Inflammatory macrophage treated with lipopolysaccharide for 1 hour (primary cell): ENCODE measurements at regions not wholly inside any gene's neighbourhood (a gene's known extent, or its start where the extent isn't known, plus 50 kb on each side); places are given as distances from the start of the nearest gene placed in this dataset.

ENCODE experiments used
- DNase-seq, 2 donors: peaks; one replicate each; pipeline ENCODE4 v3.0.0-alpha.2; 2020 to 2022

GRCh38 chr4:79535516-79535915 is 127.5 kb upstream of the GK2 start:
- no peak for DNase-seq

DNA sequence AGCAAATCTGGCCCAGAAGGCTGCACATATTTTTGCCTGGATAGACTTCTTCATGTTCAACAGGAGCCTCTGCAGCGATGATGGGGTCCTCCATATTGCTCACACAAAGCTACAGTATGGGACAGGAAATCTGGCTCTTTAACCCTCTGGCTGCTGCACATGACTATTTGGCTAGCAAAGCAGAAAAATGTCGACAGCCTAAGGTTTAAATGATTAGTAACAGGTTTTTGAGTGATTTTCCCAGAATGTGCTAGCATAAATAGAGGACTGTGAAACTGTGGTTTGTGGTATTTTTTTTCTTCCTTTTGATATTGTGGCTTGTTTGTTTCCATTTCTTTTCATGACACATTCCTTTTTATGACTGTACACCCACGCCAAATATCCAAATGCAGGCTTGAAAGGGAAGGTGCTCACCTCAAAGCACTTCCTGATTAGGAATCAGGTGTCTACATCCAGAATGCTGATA is 120.2 kb upstream of the GK2 start:
- DNase-seq = no peak

DNA sequence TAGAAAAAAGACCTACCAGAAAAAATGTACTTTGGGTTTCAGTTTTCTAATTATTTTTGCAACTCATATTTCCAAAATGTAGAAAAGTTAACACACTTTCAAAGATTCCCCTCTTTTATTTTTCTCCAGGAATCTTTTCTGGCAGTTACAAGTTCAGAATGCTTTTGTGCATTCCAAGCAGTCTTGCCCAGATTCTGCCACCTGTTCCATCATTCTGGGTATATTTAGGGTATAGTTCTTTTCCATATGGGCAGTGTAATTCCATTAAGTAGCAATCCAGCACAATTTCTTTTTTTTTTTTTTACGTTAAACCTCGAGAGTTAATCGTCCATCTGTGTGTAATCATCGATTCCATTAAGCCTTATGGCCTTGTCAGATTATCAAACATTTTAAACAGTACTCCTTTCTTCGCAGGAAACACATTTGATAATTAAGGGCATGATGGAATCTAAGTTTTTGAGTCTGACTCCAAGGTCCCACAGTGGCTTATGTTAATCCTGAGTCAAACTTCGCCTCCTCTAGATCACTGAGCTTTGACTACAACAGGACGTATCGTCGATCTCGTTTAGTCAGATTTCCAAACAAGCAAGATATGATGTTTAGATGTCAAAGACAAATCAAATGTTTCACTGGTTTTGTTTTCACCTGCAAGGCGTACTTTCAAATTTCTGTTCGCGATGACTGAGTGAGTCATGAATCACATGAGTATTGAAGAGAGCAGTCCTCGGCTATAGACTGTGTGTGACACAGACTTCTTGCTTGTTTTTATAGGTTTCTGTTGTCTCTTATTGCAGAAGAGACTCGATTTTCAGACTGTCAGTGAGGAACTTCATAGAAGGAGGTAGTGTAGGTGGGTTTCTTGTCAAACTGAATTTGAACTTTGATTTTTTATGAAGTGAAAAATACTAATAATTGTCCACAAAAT is 118.9 kb upstream of the GK2 start:
- DNase-seq = no peak

DNA sequence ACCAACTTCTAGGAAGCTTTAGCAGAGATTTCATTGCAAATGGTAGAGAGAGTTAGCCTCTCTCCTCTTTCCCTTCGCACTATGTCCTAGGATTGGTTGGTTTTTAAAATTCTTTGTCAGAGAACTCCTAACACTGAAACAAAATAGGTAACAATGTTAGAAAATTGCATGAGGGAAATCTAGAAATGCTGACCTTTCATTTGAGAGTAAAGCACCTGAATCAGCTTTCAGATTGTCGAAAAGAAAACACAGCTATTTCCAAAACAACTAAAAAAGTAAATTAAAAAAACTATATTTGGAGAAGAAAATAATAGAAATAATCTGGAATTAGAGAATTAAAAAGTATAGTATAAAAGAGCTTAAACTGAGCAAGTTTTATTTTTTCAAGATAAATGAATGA is 108.1 kb upstream of the GK2 start:
- DNase-seq = no peak

GRCh38 chr4:79514621-79515329 is 106.7 kb upstream of the GK2 start:
- DNase-seq = no peak

- no peak for DNase-seq
Measured at GRCh38 chr4:79513576-79513975, 105.5 kb upstream of the GK2 start.

DNA sequence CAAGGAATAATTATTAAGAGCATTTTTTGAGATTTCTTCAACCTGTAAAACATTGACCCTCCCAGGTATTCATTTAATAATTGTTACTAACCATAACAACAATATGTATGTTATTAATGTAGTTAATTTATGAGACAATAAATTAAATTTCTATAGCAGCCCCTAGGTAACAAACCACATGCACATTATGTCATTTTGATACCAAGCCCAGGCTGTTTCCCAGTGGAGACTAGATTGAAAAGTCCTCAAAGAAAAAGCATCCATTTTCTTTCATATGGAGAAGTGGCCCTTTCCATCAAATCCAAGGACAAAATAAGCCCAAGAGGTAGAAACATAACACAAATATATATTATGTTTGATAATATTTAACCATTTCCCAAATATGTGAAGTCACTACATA is 104.3 kb upstream of the GK2 start:
- DNase-seq = no peak

- no peak for DNase-seq
Measured at GRCh38 chr4:79502081-79502480, 94.1 kb upstream of the GK2 start.

GRCh38 chr4:79498282-79498681 is 90.3 kb upstream of the GK2 start:
- DNase-seq = no peak

- DNase-seq = no peak
Measured at GRCh38 chr4:79497001-79497400, 89.0 kb upstream of the GK2 start.

GRCh38 chr4:79495447-79495846 is 87.4 kb upstream of the GK2 start:
- DNase-seq = no peak

DNA sequence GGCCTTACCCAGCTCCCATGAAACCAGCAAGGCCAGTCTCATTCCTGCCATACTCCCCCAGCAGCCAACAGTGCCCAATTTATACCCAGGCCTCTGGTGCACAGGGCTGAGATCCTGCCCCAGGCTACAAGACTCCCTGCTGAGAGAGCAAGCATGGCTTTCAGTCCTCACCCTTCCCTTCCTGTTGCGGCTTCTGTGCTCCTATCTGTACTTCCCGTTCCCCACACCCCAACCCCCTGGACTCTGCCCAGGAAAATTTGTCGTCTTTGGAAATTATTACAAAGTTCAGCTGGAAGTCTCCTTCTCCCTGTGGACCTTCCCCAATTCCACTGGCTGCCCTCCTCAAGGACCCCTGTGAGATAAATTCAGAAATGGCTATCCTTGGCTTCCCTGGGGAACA is 84.1 kb upstream of the GK2 start:
- DNase-seq = no peak

- no peak for DNase-seq
Measured at GRCh38 chr4:79489506-79489905, 81.5 kb upstream of the GK2 start.

DNA sequence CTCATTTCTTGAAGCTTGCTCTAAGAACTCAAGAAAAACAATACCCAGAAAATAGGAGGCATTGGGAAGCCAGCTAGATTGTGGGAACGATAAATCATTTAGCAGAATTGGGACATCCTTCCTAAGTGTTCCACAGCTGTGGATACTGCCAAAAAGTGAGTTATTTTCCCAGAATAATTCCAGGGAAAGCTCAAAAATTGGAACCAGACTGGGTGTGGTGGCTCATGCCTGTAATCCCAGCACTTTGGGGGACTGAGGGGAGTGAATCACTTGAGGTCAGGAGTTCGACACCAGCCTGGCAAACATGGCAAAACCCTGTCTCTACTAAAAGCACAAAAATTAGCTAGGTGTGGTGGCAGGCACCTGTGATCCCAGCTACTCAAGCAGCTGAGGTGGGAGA is 68.2 kb upstream of the GK2 start:
- DNase-seq = no peak

- DNase-seq = no peak
Measured at GRCh38 chr4:79473439-79473724, 65.4 kb upstream of the GK2 start.

GRCh38 chr4:79472693-79473438 is 64.8 kb upstream of the GK2 start:
- no peak for DNase-seq

GRCh38 chr4:79472036-79472435 is 64.0 kb upstream of the GK2 start:
- DNase-seq = no peak

- DNase-seq = no peak
Measured at GRCh38 chr4:79471309-79471708, 63.3 kb upstream of the GK2 start.

- no peak for DNase-seq
Measured at GRCh38 chr4:79467246-79467932, 59.4 kb upstream of the GK2 start.

GRCh38 chr4:79466621-79467020 is 58.6 kb upstream of the GK2 start:
- DNase-seq = no peak
